ENCODE measurements at regions not wholly inside any gene's neighbourhood (a gene's known extent, or its start where the extent isn't known, plus 50 kb on each side); places are given as distances from the start of the nearest gene placed in this dataset.

GRCh38 chr10:94186722-94187121 lies 176.0 kb downstream of the NOC3L start:
- no peak for DNase-seq (ENCODE audit: low read depth, low spot score)

- no peak for DNase-seq (ENCODE audit: low read depth, low spot score)
Measured at GRCh38 chr10:94192333-94192732, 170.4 kb downstream of the NOC3L start.

GRCh38 chr10:94192974-94193373 lies 169.8 kb downstream of the NOC3L start:
- DNase-seq (ENCODE audit: low read depth, low spot score): no peak

- DNase-seq (ENCODE audit: low read depth, low spot score): peak; percentile 75
Measured at GRCh38 chr10:94193466-94193924, 169.2 kb downstream of the NOC3L start.

GRCh38 chr10:94194256-94194655 lies 168.5 kb downstream of the NOC3L start:
- peak; percentile 59 for DNase-seq (ENCODE audit: low read depth, low spot score)

- DNase-seq (ENCODE audit: low read depth, low spot score): no peak
Measured at GRCh38 chr10:94197241-94197640, 165.5 kb downstream of the NOC3L start.

GRCh38 chr10:94198324-94198723 lies 164.4 kb downstream of the NOC3L start:
- DNase-seq (ENCODE audit: low read depth, low spot score): no peak

GRCh38 chr10:94199565-94199964 lies 163.2 kb downstream of the NOC3L start:
- peak; percentile 36 for DNase-seq (ENCODE audit: low read depth, low spot score)

- DNase-seq (ENCODE audit: low read depth, low spot score): no peak
Measured at GRCh38 chr10:94200146-94200837, 162.4 kb downstream of the NOC3L start.

- DNase-seq (ENCODE audit: low read depth, low spot score): no peak
Measured at GRCh38 chr10:94205396-94205831, 157.3 kb downstream of the NOC3L start.

GRCh38 chr10:94206176-94206575 lies 156.6 kb downstream of the NOC3L start:
- no peak for DNase-seq (ENCODE audit: low read depth, low spot score)

- DNase-seq (ENCODE audit: low read depth, low spot score): no peak
Measured at GRCh38 chr10:94208315-94208714, 154.4 kb downstream of the NOC3L start.

- DNase-seq (ENCODE audit: low read depth, low spot score): peak; percentile 22
Measured at GRCh38 chr10:94210440-94211168, 152.1 kb downstream of the NOC3L start.

- no peak for DNase-seq (ENCODE audit: low read depth, low spot score)
Measured at GRCh38 chr10:94211169-94211510, 151.6 kb downstream of the NOC3L start.

GRCh38 chr10:94213001-94213530 lies 149.7 kb downstream of the NOC3L start:
- DNase-seq (ENCODE audit: low read depth, low spot score): peak; percentile 21

- peak; percentile 28 for DNase-seq (ENCODE audit: low read depth, low spot score)
Measured at GRCh38 chr10:94213980-94214379, 148.8 kb downstream of the NOC3L start.

GRCh38 chr10:94214481-94214893 lies 148.3 kb downstream of the NOC3L start:
- DNase-seq (ENCODE audit: low read depth, low spot score): peak; percentile 17

- no peak for DNase-seq (ENCODE audit: low read depth, low spot score)
Measured at GRCh38 chr10:94216201-94216600, 146.5 kb downstream of the NOC3L start.

- DNase-seq (ENCODE audit: low read depth, low spot score): peak; percentile 17
Measured at GRCh38 chr10:94217411-94217810, 145.3 kb downstream of the NOC3L start.

- DNase-seq (ENCODE audit: low read depth, low spot score): peak; percentile 37
Measured at GRCh38 chr10:94218493-94219183, 144.1 kb downstream of the NOC3L start.

- DNase-seq (ENCODE audit: low read depth, low spot score): peak; percentile 26
Measured at GRCh38 chr10:94219829-94220228, 142.9 kb downstream of the NOC3L start.

- DNase-seq (ENCODE audit: low read depth, low spot score): no peak
Measured at GRCh38 chr10:94220717-94221116, 142.0 kb downstream of the NOC3L start.

All from astrocyte of the hippocampus (primary cell).